Neural progenitor cell (in vitro differentiated cells): ENCODE measurements at regions not wholly inside any gene's neighbourhood (a gene's known extent, or its start where the extent isn't known, plus 50 kb on each side); places are given as distances from the start of the nearest gene placed in this dataset.

ENCODE experiments used
- CTCF ChIP-seq: fragments of 200-600 bp; sonication (generic); IDR thresholded peaks from 2 replicates; pipeline ENCODE4 v1.5.1; 2017; ENCODE audit warnings: antibody characterized with exemption, mild to moderate bottlenecking
- EZH2 ChIP-seq: fragments of 200-600 bp; sonication (generic); IDR thresholded peaks from 2 replicates; pipeline ENCODE4 v1.6.1; 2017; ENCODE audit warnings: antibody characterized with exemption, mild to moderate bottlenecking, moderate library complexity

GRCh38 chr4:170729897-170730296 is 640.1 kb upstream of the AADAT start:
- TF ChIP-seq CTCF (no peak), EZH2 (no peak)
